ENCODE measurements at regions not wholly inside any gene's neighbourhood (a gene's known extent, or its start where the extent isn't known, plus 50 kb on each side); places are given as distances from the start of the nearest gene placed in this dataset.

GRCh38 chr2:195017890-195018289 lies 639.1 kb upstream of the SLC39A10 start:
- Histone ChIP-seq H3K27ac (ENCODE audit: insufficient read depth in 1 of 2, low read depth in 1 of 2, low read length in 2 of 2, poor library complexity in 1 of 2, severe bottlenecking in 2 of 2) (no peak overlapping the region), H3K9me3 (ENCODE audit: control extremely low read depth in 1 of 5, control insufficient read depth in 4 of 5, insufficient read depth in 2 of 5, low read depth in 1 of 5, low read length in 4 of 5) (no peaks in the 10 kb centered on the region), H3K36me3 (ENCODE audit: control insufficient read depth in 4 of 4, insufficient read depth in 4 of 4, low read length in 3 of 4) (no peaks in the 10 kb centered on the region), H3K4me1 (ENCODE audit: control extremely low read depth in 1 of 4, control insufficient read depth in 4 of 4, insufficient read depth in 4 of 4, low read length in 3 of 4) (no peaks in the 10 kb centered on the region), H3K4me3 (ENCODE audit: control insufficient read depth in 1 of 7, extremely low read depth in 1 of 7, insufficient read depth in 4 of 7, low read depth in 2 of 7, low read length in 6 of 7) (no peak overlapping the region), H3K27me3 (replicated peaks in 2 of 5; ENCODE audit: control insufficient read depth in 4 of 5, insufficient read depth in 5 of 5, low read length in 4 of 5) (no peaks in the 10 kb centered on the region)
- CTCF ChIA-PET: no interaction called here
- 92% methylated on average over 1 of the region's 1 CpG for WGBS (ENCODE audit: insufficient coverage)
- POLR2A ChIA-PET: no interaction called here
- no peak for DNase-seq

GRCh38 chr2:195016841-195017240 lies 640.2 kb upstream of the SLC39A10 start:
- Histone ChIP-seq H3K9me3 (ENCODE audit: control extremely low read depth in 1 of 5, control insufficient read depth in 4 of 5, insufficient read depth in 2 of 5, low read depth in 1 of 5, low read length in 4 of 5) (no peaks in the 10 kb centered on the region), H3K27me3 (replicated peaks in 2 of 5; ENCODE audit: control insufficient read depth in 4 of 5, insufficient read depth in 5 of 5, low read length in 4 of 5) (no peaks in the 10 kb centered on the region), H3K4me3 (ENCODE audit: control insufficient read depth in 1 of 7, extremely low read depth in 1 of 7, insufficient read depth in 4 of 7, low read depth in 2 of 7, low read length in 6 of 7) (no peak overlapping the region), H3K4me1 (ENCODE audit: control extremely low read depth in 1 of 4, control insufficient read depth in 4 of 4, insufficient read depth in 4 of 4, low read length in 3 of 4) (no peaks in the 10 kb centered on the region), H3K27ac (ENCODE audit: insufficient read depth in 1 of 2, low read depth in 1 of 2, low read length in 2 of 2, poor library complexity in 1 of 2, severe bottlenecking in 2 of 2) (no peak overlapping the region), H3K36me3 (ENCODE audit: control insufficient read depth in 4 of 4, insufficient read depth in 4 of 4, low read length in 3 of 4) (no peaks in the 10 kb centered on the region)
- CTCF ChIA-PET: no interaction called here
- POLR2A ChIA-PET: no interaction called here
- DNase-seq: no peak
- WGBS (ENCODE audit: insufficient coverage): no CpG with 5 or more reads among the region's 2 CpGs

DNA sequence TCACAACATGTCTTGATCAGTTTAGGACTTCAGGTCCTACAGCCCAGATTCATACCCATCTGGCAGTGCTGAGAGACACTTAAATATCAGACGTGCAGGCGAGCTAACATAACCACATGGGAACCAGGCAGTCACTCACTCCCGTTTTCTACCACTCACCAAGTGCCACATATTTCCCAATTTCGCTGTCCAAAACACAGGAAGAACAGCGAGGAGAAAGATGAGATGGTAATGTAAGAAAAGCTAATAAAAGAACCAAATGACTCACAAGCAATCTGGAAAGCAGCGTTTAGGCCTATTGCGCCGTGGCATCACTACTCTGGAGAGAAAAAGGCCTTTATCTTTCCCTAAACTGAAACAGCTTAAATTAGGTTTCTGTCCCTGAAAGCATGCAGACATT lies 647.8 kb upstream of the SLC39A10 start:
- Histone ChIP-seq H3K27ac (ENCODE audit: insufficient read depth in 1 of 2, low read depth in 1 of 2, low read length in 2 of 2, poor library complexity in 1 of 2, severe bottlenecking in 2 of 2) (no peak overlapping the region), H3K36me3 (ENCODE audit: control insufficient read depth in 4 of 4, insufficient read depth in 4 of 4, low read length in 3 of 4) (no peaks in the 10 kb centered on the region), H3K4me3 (ENCODE audit: control insufficient read depth in 1 of 7, extremely low read depth in 1 of 7, insufficient read depth in 4 of 7, low read depth in 2 of 7, low read length in 6 of 7) (no peak overlapping the region), H3K9me3 (ENCODE audit: control extremely low read depth in 1 of 5, control insufficient read depth in 4 of 5, insufficient read depth in 2 of 5, low read depth in 1 of 5, low read length in 4 of 5) (no peaks in the 10 kb centered on the region), H3K4me1 (ENCODE audit: control extremely low read depth in 1 of 4, control insufficient read depth in 4 of 4, insufficient read depth in 4 of 4, low read length in 3 of 4) (no peaks in the 10 kb centered on the region), H3K27me3 (replicated peaks in 2 of 5; ENCODE audit: control insufficient read depth in 4 of 5, insufficient read depth in 5 of 5, low read length in 4 of 5) (no peaks in the 10 kb centered on the region)
- ChIA-PET CTCF (no interaction called here), POLR2A (no interaction called here)
- WGBS (ENCODE audit: insufficient coverage): 50% methylated on average over 2 of the region's 8 CpGs
- DNase-seq: no peak

- POLR2A ChIA-PET: no interaction called here
- 71% methylated on average over 1 of the region's 5 CpGs for WGBS (ENCODE audit: insufficient coverage)
- no peak for DNase-seq
- no peaks in the 10 kb centered on the region for H3K4me1 ChIP-seq (ENCODE audit: control extremely low read depth in 1 of 4, control insufficient read depth in 4 of 4, insufficient read depth in 4 of 4, low read length in 3 of 4)
- H3K36me3 ChIP-seq (ENCODE audit: control insufficient read depth in 4 of 4, insufficient read depth in 4 of 4, low read length in 3 of 4): no peaks in the 10 kb centered on the region
- no peaks in the 10 kb centered on the region for H3K27me3 ChIP-seq (replicated peaks in 2 of 5; ENCODE audit: control insufficient read depth in 4 of 5, insufficient read depth in 5 of 5, low read length in 4 of 5)
- CTCF ChIA-PET: no interaction called here
- H3K4me3 ChIP-seq (ENCODE audit: control insufficient read depth in 1 of 7, extremely low read depth in 1 of 7, insufficient read depth in 4 of 7, low read depth in 2 of 7, low read length in 6 of 7): no peak overlapping the region
- no peak overlapping the region for H3K27ac ChIP-seq (ENCODE audit: insufficient read depth in 1 of 2, low read depth in 1 of 2, low read length in 2 of 2, poor library complexity in 1 of 2, severe bottlenecking in 2 of 2)
- H3K9me3 ChIP-seq (ENCODE audit: control extremely low read depth in 1 of 5, control insufficient read depth in 4 of 5, insufficient read depth in 2 of 5, low read depth in 1 of 5, low read length in 4 of 5): no peaks in the 10 kb centered on the region
Measured at GRCh38 chr2:195006856-195007255, 650.2 kb upstream of the SLC39A10 start.

- no peaks in the 10 kb centered on the region for H3K4me1 ChIP-seq (ENCODE audit: control extremely low read depth in 1 of 4, control insufficient read depth in 4 of 4, insufficient read depth in 4 of 4, low read length in 3 of 4)
- ChIA-PET POLR2A (no interaction called here), CTCF (no interaction called here)
- no peak overlapping the region for H3K27ac ChIP-seq (ENCODE audit: insufficient read depth in 1 of 2, low read depth in 1 of 2, low read length in 2 of 2, poor library complexity in 1 of 2, severe bottlenecking in 2 of 2)
- H3K36me3 ChIP-seq (ENCODE audit: control insufficient read depth in 4 of 4, insufficient read depth in 4 of 4, low read length in 3 of 4): no peaks in the 10 kb centered on the region
- no peak for DNase-seq
- no peaks in the 10 kb centered on the region for H3K9me3 ChIP-seq (ENCODE audit: control extremely low read depth in 1 of 5, control insufficient read depth in 4 of 5, insufficient read depth in 2 of 5, low read depth in 1 of 5, low read length in 4 of 5)
- H3K4me3 ChIP-seq (ENCODE audit: control insufficient read depth in 1 of 7, extremely low read depth in 1 of 7, insufficient read depth in 4 of 7, low read depth in 2 of 7, low read length in 6 of 7): no peak overlapping the region
- no peaks in the 10 kb centered on the region for H3K27me3 ChIP-seq (replicated peaks in 2 of 5; ENCODE audit: control insufficient read depth in 4 of 5, insufficient read depth in 5 of 5, low read length in 4 of 5)
- 100% methylated on average over 3 of the region's 4 CpGs for WGBS (ENCODE audit: insufficient coverage)
Measured at GRCh38 chr2:195003881-195004471, 653.0 kb upstream of the SLC39A10 start.

GRCh38 chr2:195001924-195002323 lies 655.1 kb upstream of the SLC39A10 start:
- ChIA-PET POLR2A (no interaction called here), CTCF (no interaction called here)
- Histone ChIP-seq H3K4me1 (ENCODE audit: control extremely low read depth in 1 of 4, control insufficient read depth in 4 of 4, insufficient read depth in 4 of 4, low read length in 3 of 4) (no peaks in the 10 kb centered on the region), H3K36me3 (ENCODE audit: control insufficient read depth in 4 of 4, insufficient read depth in 4 of 4, low read length in 3 of 4) (no peaks in the 10 kb centered on the region), H3K4me3 (ENCODE audit: control insufficient read depth in 1 of 7, extremely low read depth in 1 of 7, insufficient read depth in 4 of 7, low read depth in 2 of 7, low read length in 6 of 7) (no peak overlapping the region), H3K27me3 (replicated peaks in 2 of 5; ENCODE audit: control insufficient read depth in 4 of 5, insufficient read depth in 5 of 5, low read length in 4 of 5) (no peaks in the 10 kb centered on the region), H3K9me3 (ENCODE audit: control extremely low read depth in 1 of 5, control insufficient read depth in 4 of 5, insufficient read depth in 2 of 5, low read depth in 1 of 5, low read length in 4 of 5) (no peaks in the 10 kb centered on the region), H3K27ac (ENCODE audit: insufficient read depth in 1 of 2, low read depth in 1 of 2, low read length in 2 of 2, poor library complexity in 1 of 2, severe bottlenecking in 2 of 2) (no peak overlapping the region)
- no peak for DNase-seq
- 100% methylated on average over 1 of the region's 3 CpGs for WGBS (ENCODE audit: insufficient coverage)

DNA sequence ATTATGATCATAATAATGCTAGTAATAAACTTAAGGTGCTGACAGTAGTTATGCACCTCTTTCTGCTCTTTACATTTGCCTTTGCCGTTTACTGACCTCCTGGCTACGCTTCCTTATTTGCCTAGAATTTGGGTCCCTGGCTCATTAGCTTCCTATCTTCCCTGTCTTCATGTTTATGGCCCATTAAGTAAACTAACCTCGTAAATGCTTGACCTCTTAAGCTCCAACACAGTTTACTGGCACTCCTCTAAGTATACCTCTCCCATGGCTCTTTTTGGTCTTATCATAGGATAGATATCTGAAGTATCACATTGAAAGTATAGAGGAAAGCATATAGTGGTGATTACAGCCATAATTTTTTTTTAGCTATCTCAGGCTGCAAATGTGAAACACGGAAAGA lies 657.3 kb upstream of the SLC39A10 start:
- Histone ChIP-seq H3K4me1 (ENCODE audit: control extremely low read depth in 1 of 4, control insufficient read depth in 4 of 4, insufficient read depth in 4 of 4, low read length in 3 of 4) (no peaks in the 10 kb centered on the region), H3K27me3 (replicated peaks in 2 of 5; ENCODE audit: control insufficient read depth in 4 of 5, insufficient read depth in 5 of 5, low read length in 4 of 5) (no peaks in the 10 kb centered on the region), H3K36me3 (ENCODE audit: control insufficient read depth in 4 of 4, insufficient read depth in 4 of 4, low read length in 3 of 4) (no peaks in the 10 kb centered on the region), H3K9me3 (ENCODE audit: control extremely low read depth in 1 of 5, control insufficient read depth in 4 of 5, insufficient read depth in 2 of 5, low read depth in 1 of 5, low read length in 4 of 5) (no peaks in the 10 kb centered on the region), H3K4me3 (ENCODE audit: control insufficient read depth in 1 of 7, extremely low read depth in 1 of 7, insufficient read depth in 4 of 7, low read depth in 2 of 7, low read length in 6 of 7) (no peak overlapping the region), H3K27ac (ENCODE audit: insufficient read depth in 1 of 2, low read depth in 1 of 2, low read length in 2 of 2, poor library complexity in 1 of 2, severe bottlenecking in 2 of 2) (no peak overlapping the region)
- no peak for DNase-seq
- ChIA-PET POLR2A (no interaction called here), CTCF (no interaction called here)
- 94% methylated on average over 2 of the region's 4 CpGs for WGBS (ENCODE audit: insufficient coverage)

All from common myeloid progenitor, CD34-positive (primary cell).